HepG2 (cell line): ENCODE measurements at regions not wholly inside any gene's neighbourhood (a gene's known extent, or its start where the extent isn't known, plus 50 kb on each side); places are given as distances from the start of the nearest gene placed in this dataset.

ENCODE experiments used
- ATAC-seq: fragments of 200-7000 bp; cut with Tn5 transposase; 3 replicates; pipeline ENCODE4 v1.9.1; 2020; ENCODE audit warnings: mild to moderate bottlenecking, moderate library complexity
- BruUV-seq: library from RNA; stranded (reverse); fragments of 400-500 nt; replicated peaks from 2 replicates; lab custom pipeline; 2021; lab: Mats Ljungman, UMichigan
- CTCF ChIA-PET: fragments of 300-600 bp; formaldehyde crosslinking; extraction: SDS; loops from one replicate; lab custom pipeline; 2021; ENCODE audit warnings: low total read pairs, inconsistent platforms, low intra/inter-chr PET ratio; lab: Yijun Ruan, JAX
- POLR2A ChIA-PET: fragments of 350-600 bp; sonication (Branson Sonifier 250); formaldehyde crosslinking; loops from one replicate; lab custom pipeline; 2020; ENCODE audit warnings: antibody characterized with exemption, inconsistent platforms; lab: Yijun Ruan, JAX
- DNase-seq: peaks from one replicate; pipeline ENCODE4 v3.0.0-alpha.2; 2015; ENCODE audit warnings: low spot score
- FAIRE-seq: peaks from 3 replicates; lab custom pipeline; 2011; peaks lifted over from hg19 to GRCh38; lab: Jason Lieb, UNC
- H2AFZ ChIP-seq: one replicate; pipeline ENCODE4 v1.6.1; 2011; ENCODE audit warnings: low read length, inconsistent platforms
- H3K27ac ChIP-seq: fragments of 300-600 bp; 3 replicates; pipeline ENCODE4 v1.8.0; 2011; ENCODE audit warnings: mixed run types, mild to moderate bottlenecking, mixed read lengths, low read length, inconsistent platforms; ENCODE audit not compliant: insufficient read depth; ENCODE audit errors: extremely low read length
- H3K27me3 ChIP-seq, 2 experiments: fragments of 200-600 bp in 1 of 2; 2 replicates in 1 of 2; 3 replicates in 1 of 2; pipeline versions ENCODE4 v1.6.0 to v1.8.0; 2011; ENCODE audit warnings: low read length in 2 of 2, mild to moderate bottlenecking in 2 of 2, moderate library complexity in 2 of 2, inconsistent platforms in 1 of 2; ENCODE audit not compliant: insufficient read depth in 2 of 2, control insufficient read depth in 1 of 2
- H3K36me3 ChIP-seq, 2 experiments: fragments of 200-600 bp in 1 of 2; replicated peaks in 1 of 2; 2 replicates in 1 of 2; 3 replicates in 1 of 2; pipeline versions ENCODE4 v1.5.1 to v1.8.0; 2011; ENCODE audit warnings: low read length in 2 of 2, inconsistent platforms in 1 of 2; ENCODE audit not compliant: insufficient read depth in 2 of 2, control insufficient read depth in 1 of 2
- H3K4me1 ChIP-seq: 2 replicates; pipeline ENCODE4 v1.5.1; 2012; ENCODE audit warnings: low read length, inconsistent platforms; ENCODE audit not compliant: insufficient read depth
- H3K4me2 ChIP-seq: 2 replicates; pipeline ENCODE4 v1.6.0; 2011; ENCODE audit warnings: low read depth, low read length, inconsistent platforms
- H3K4me3 ChIP-seq, 3 experiments: fragments of 200-600 bp in 1 of 3; sonication (generic), shearing (Covaris generic) in 1 of 3; replicated peaks in 1 of 3; 2 replicates each; pipeline ENCODE4 v1.5.1; 2011 to 2016; ENCODE audit warnings: low read length in 3 of 3, inconsistent platforms in 2 of 3, low read depth in 2 of 3, mild to moderate bottlenecking in 2 of 3, control low read depth in 1 of 3, mixed read lengths in 1 of 3; ENCODE audit not compliant: insufficient read depth in 1 of 3
- H3K79me2 ChIP-seq: one replicate; pipeline ENCODE4 v1.6.1; 2011; ENCODE audit warnings: low read length, inconsistent platforms; ENCODE audit not compliant: insufficient read depth
- H3K9ac ChIP-seq: 2 replicates; pipeline ENCODE4 v1.6.0; 2011; ENCODE audit warnings: mild to moderate bottlenecking, low read depth, low read length, inconsistent platforms; ENCODE audit not compliant: insufficient read depth
- H3K9me3 ChIP-seq: 2 replicates; pipeline ENCODE4 v1.5.1; 2012; ENCODE audit warnings: mild to moderate bottlenecking, low read length
- H4K20me1 ChIP-seq: 2 replicates; pipeline ENCODE4 v1.6.0; 2011; ENCODE audit warnings: inconsistent platforms, mild to moderate bottlenecking, low read length, moderate library complexity; ENCODE audit not compliant: insufficient read depth
- ARID5B ChIP-seq: IDR thresholded peaks from 2 replicates; pipeline ENCODE4 v1.4.0; 2020; ENCODE audit warnings: mild to moderate bottlenecking, missing genetic modification reagents
- CTCF ChIP-seq: sonication (generic); formaldehyde crosslinking; IDR thresholded peaks from 2 replicates; pipeline ENCODE4 v1.5.0; 2020; ENCODE audit warnings: mild to moderate bottlenecking, missing genetic modification reagents, moderate library complexity
- FOXA1 ChIP-seq, 2 experiments: fragments of 450-650 bp in 1 of 2; sonication (generic) in 1 of 2; formaldehyde crosslinking in 1 of 2; IDR thresholded peaks; 2 replicates each; pipeline versions ENCODE4 v1.4.0 to v1.6.1; 2016 to 2020; ENCODE audit warnings: missing genetic modification reagents in 1 of 2
- GLMP ChIP-seq: sonication (generic); formaldehyde crosslinking; IDR thresholded peaks from 2 replicates; pipeline ENCODE4 v1.9.0; 2021; ENCODE audit warnings: missing genetic modification reagents, mild to moderate bottlenecking, borderline replicate concordance
- JARID2 ChIP-seq: sonication (generic); formaldehyde crosslinking; IDR thresholded peaks from 2 replicates; pipeline ENCODE4 v1.8.1; 2023; ENCODE audit warnings: missing genetic modification reagents, inconsistent platforms; ENCODE audit not compliant: insufficient replicate concordance
- LCORL ChIP-seq, 2 experiments: fragments of 450-650 bp in 1 of 2; sonication (generic) in 1 of 2; formaldehyde crosslinking in 1 of 2; IDR thresholded peaks; 2 replicates each; pipeline versions ENCODE4 v1.5.0 to v1.6.1; 2017 to 2020; ENCODE audit warnings: antibody characterized with exemption in 1 of 2, missing genetic modification reagents in 1 of 2
- MEIS2 ChIP-seq: sonication (generic); formaldehyde crosslinking; IDR thresholded peaks from 2 replicates; pipeline ENCODE4 v1.9.0; 2021; ENCODE audit warnings: mild to moderate bottlenecking, missing genetic modification reagents
- TSC22D2 ChIP-seq: sonication (generic); formaldehyde crosslinking; IDR thresholded peaks from 2 replicates; pipeline ENCODE4 v1.5.1; 2020; ENCODE audit warnings: missing genetic modification reagents, mild to moderate bottlenecking, borderline replicate concordance
- ZNF34 ChIP-seq: sonication (generic); formaldehyde crosslinking; IDR thresholded peaks from 2 replicates; pipeline ENCODE4 v1.4.0; 2020; ENCODE audit warnings: mild to moderate bottlenecking, missing genetic modification reagents, borderline replicate concordance
- ZNF44 ChIP-seq: sonication (generic); formaldehyde crosslinking; IDR thresholded peaks from 2 replicates; pipeline ENCODE4 v1.5.1; 2020; ENCODE audit warnings: mild to moderate bottlenecking, missing genetic modification reagents
- ZNF770 ChIP-seq: sonication (generic); formaldehyde crosslinking; IDR thresholded peaks from 2 replicates; pipeline ENCODE4 v1.5.0; 2020; ENCODE audit warnings: mild to moderate bottlenecking, missing genetic modification reagents
- WGBS: methylation state at CpG from one replicate; pipeline ENCODE4 v1.1.6; 2017; ENCODE audit warnings: low lambda C conversion rate; 5-methylcytosine and 5-hydroxymethylcytosine counted together
- in situ Hi-C: cut with HindIII; loops from 2 replicates; pipeline ENCODE4 v1.10.0; 2017; ENCODE audit warnings: low pct_unique_long_range_greater_than_20kb; ENCODE audit not compliant: extremely low pct_ligation_motif_present
- intact Hi-C: fragments of 100-400 bp; cut with micrococcal nuclease; formaldehyde crosslinking; loops from one replicate; pipeline ENCODE4 v1.10.0; 2022; ENCODE audit not compliant: unreplicated experiment

- ATAC-seq = no peak
- 7% methylated on average over 5 of the region's 5 CpGs for WGBS
- POLR2A ChIA-PET = no interaction called here
Observed at GRCh38 chr7:48782511-48782910, 141.8 kb upstream of the CDC14C start.

GRCh38 chr7:48786951-48787350 lies 137.4 kb upstream of the CDC14C start:
- Histone ChIP-seq H3K27me3 (no peaks in the 10 kb centered on the region), H3K4me1 (no peaks in the 10 kb centered on the region), H3K9me3 (no peaks in the 10 kb centered on the region), H3K27ac (no peak overlapping the region), H2AFZ (no peak overlapping the region), H3K79me2 (no peaks in the 10 kb centered on the region), H3K4me3 (no peak overlapping the region), H3K4me2 (no peak overlapping the region), H3K36me3 (no peaks in the 10 kb centered on the region), H4K20me1 (no peaks in the 10 kb centered on the region), H3K9ac (no peak overlapping the region)
- ATAC-seq = no peak
- ChIA-PET CTCF (no interaction called here), POLR2A (no interaction called here)
- no peak for FAIRE-seq
- DNase-seq = no peak
- BruUV-seq = no TSS peak
- in situ Hi-C loops (no loop called here), intact Hi-C loops (no loop called here)
- WGBS = 7% methylated on average over 2 of the region's 3 CpGs
- TF ChIP-seq CTCF (no peak), ZNF770 (CRISPR knock-in tag) (no peak), FOXA1 (IDR thresholded peaks at IDR 0.05) (no peak), FOXA1 (CRISPR knock-in tag; IDR thresholded peaks at IDR 0.05) (no peak), TSC22D2 (CRISPR knock-in tag) (no peak), ARID5B (CRISPR knock-in tag) (no peak)

More at GRCh38 chr7:48782511-48782910, 141.8 kb upstream of the CDC14C start:
- BruUV-seq = no TSS peak
- Histone ChIP-seq H3K27me3 (no peaks in the 10 kb centered on the region), H3K9ac (no peak overlapping the region), H3K36me3 (no peaks in the 10 kb centered on the region), H2AFZ (no peak overlapping the region), H3K79me2 (no peaks in the 10 kb centered on the region), H3K27ac (no peak overlapping the region), H3K9me3 (no peaks in the 10 kb centered on the region), H4K20me1 (no peaks in the 10 kb centered on the region), H3K4me1 (no peaks in the 10 kb centered on the region), H3K4me3 (no peak overlapping the region), H3K4me2 (no peak overlapping the region)
- no peak for DNase-seq
- intact Hi-C loops (no loop called here), in situ Hi-C loops (no loop called here)
- TF ChIP-seq LCORL (IDR thresholded peaks at IDR 0.05) (no peak), LCORL (CRISPR knock-in tag; IDR thresholded peaks at IDR 0.05) (no peak), JARID2 (no peak), ZNF44 (no peak), ZNF34 (CRISPR knock-in tag) (no peak), MEIS2 (no peak), GLMP (CRISPR knock-in tag) (no peak)
- CTCF ChIA-PET = no interaction called here
- no peak for FAIRE-seq
